Osteocyte (in vitro differentiated cells): ENCODE measurements at regions not wholly inside any gene's neighbourhood (a gene's known extent, or its start where the extent isn't known, plus 50 kb on each side); places are given as distances from the start of the nearest gene placed in this dataset.

Experiments used
- DNase-seq: peaks from one replicate; pipeline ENCODE4 v3.0.0; 2021; ENCODE audit warnings: mixed read lengths; ENCODE audit not compliant: unreplicated experiment; ENCODE audit errors: extremely low spot score
- H3K27ac Mint-ChIP-seq: one replicate; pipeline ENCODE4 v1.8.0; 2021; ENCODE audit warnings: mild to moderate bottlenecking, mixed read lengths; ENCODE audit not compliant: unreplicated experiment
- H3K27me3 Mint-ChIP-seq: one replicate; pipeline ENCODE4 v1.8.0; 2021; ENCODE audit warnings: mixed read lengths; ENCODE audit not compliant: unreplicated experiment
- H3K36me3 Mint-ChIP-seq: one replicate; pipeline ENCODE4 v1.8.0; 2021; ENCODE audit warnings: mixed read lengths; ENCODE audit not compliant: unreplicated experiment
- H3K4me1 Mint-ChIP-seq: one replicate; pipeline ENCODE4 v1.8.0; 2021; ENCODE audit warnings: mixed read lengths; ENCODE audit not compliant: unreplicated experiment
- H3K4me3 Mint-ChIP-seq: one replicate; pipeline ENCODE4 v1.8.0; 2021; ENCODE audit warnings: mild to moderate bottlenecking, moderate library complexity, mixed read lengths; ENCODE audit not compliant: unreplicated experiment
- H3K9me3 Mint-ChIP-seq: one replicate; pipeline ENCODE4 v1.8.0; 2021; ENCODE audit warnings: mixed read lengths; ENCODE audit not compliant: unreplicated experiment
- TF ChIP-seq, protein P1 (sequence below): fragments of 200-600 bp; sonication (generic); IDR thresholded peaks from 2 replicates; pipeline ENCODE4 v1.5.0; 2021; ENCODE audit warnings: antibody characterized with exemption, mild to moderate bottlenecking, moderate library complexity

GRCh38 chr12:65611396-65611795, 212.9 kb upstream of the HMGA2 start:
- no peak overlapping the region for H3K27ac Mint-ChIP-seq
- TF ChIP-seq, protein P1, sequence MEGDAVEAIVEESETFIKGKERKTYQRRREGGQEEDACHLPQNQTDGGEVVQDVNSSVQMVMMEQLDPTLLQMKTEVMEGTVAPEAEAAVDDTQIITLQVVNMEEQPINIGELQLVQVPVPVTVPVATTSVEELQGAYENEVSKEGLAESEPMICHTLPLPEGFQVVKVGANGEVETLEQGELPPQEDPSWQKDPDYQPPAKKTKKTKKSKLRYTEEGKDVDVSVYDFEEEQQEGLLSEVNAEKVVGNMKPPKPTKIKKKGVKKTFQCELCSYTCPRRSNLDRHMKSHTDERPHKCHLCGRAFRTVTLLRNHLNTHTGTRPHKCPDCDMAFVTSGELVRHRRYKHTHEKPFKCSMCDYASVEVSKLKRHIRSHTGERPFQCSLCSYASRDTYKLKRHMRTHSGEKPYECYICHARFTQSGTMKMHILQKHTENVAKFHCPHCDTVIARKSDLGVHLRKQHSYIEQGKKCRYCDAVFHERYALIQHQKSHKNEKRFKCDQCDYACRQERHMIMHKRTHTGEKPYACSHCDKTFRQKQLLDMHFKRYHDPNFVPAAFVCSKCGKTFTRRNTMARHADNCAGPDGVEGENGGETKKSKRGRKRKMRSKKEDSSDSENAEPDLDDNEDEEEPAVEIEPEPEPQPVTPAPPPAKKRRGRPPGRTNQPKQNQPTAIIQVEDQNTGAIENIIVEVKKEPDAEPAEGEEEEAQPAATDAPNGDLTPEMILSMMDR, result no peak
- H3K4me3 Mint-ChIP-seq, result no peak overlapping the region
- H3K36me3 Mint-ChIP-seq, result no peaks in the 10 kb centered on the region
- no peak for DNase-seq
- peaks cover 4% of the 10 kb centered on the region for H3K9me3 Mint-ChIP-seq
- peaks cover 73% of the 10 kb centered on the region for H3K4me1 Mint-ChIP-seq
- no peaks in the 10 kb centered on the region for H3K27me3 Mint-ChIP-seq

DNA sequence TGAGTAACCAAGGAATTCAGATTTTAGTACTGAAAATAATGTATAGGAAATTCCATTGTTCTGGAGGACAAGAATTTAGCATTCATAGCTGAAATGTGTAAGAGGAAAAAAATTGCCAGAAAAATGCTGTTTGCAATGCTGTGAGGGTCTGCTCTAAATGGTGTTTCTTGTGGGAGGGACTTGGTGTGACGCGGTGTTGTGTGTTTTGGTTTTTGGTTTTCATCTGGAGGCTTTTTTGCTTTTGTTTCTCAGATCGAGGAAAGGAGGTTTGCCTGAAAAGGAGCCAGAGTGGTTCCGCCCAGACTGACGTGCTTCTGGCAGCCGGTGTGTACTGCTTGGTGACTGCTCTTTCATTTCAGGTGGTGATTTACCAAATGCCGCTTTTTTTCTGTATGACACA, 211.8 kb upstream of the HMGA2 start:
- no peaks in the 10 kb centered on the region for H3K36me3 Mint-ChIP-seq
- peaks cover 4% of the 10 kb centered on the region for H3K9me3 Mint-ChIP-seq
- H3K27ac Mint-ChIP-seq, result peak overlapping the region; percentile 80
- TF ChIP-seq, protein P1, result no peak
- no peaks in the 10 kb centered on the region for H3K27me3 Mint-ChIP-seq
- peaks cover 63% of the 10 kb centered on the region for H3K4me1 Mint-ChIP-seq
- peak overlapping the region; percentile 61 for H3K4me3 Mint-ChIP-seq
- no peak for DNase-seq

DNA sequence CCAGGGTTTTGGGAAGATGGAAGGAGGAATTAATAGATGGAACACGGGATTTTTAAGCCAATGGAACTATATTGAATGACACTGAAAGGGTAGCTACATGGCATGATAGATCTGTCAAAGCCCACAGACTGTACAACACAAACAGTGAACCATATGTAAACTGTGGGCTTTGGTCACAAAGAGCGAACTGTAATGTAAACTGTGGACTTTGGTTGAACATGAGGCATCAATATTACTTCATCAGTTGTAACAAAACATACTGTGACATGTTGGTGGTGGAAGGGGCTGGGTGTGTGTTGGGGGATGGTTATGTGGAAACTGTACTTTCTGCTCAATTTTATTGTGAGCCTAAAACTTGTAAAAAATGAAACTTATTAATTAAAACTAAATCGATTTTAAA, 210.6 kb upstream of the HMGA2 start:
- H3K4me3 Mint-ChIP-seq, result no peak overlapping the region
- H3K36me3 Mint-ChIP-seq, result no peaks in the 10 kb centered on the region
- DNase-seq, result no peak
- H3K9me3 Mint-ChIP-seq, result no peaks in the 10 kb centered on the region
- TF ChIP-seq, protein P1, result no peak
- peaks cover 52% of the 10 kb centered on the region for H3K4me1 Mint-ChIP-seq
- H3K27me3 Mint-ChIP-seq, result no peaks in the 10 kb centered on the region
- H3K27ac Mint-ChIP-seq, result no peak overlapping the region

- no peak for DNase-seq
- Mint-ChIP-seq H3K9me3 (no peaks in the 10 kb centered on the region), H3K27me3 (no peaks in the 10 kb centered on the region), H3K36me3 (no peaks in the 10 kb centered on the region), H3K4me1 (peaks cover 45% of the 10 kb centered on the region), H3K27ac (peak overlapping the region; percentile 21), H3K4me3 (no peak overlapping the region)
- TF ChIP-seq, protein P1, result no peak
These were observed 209.9 kb upstream of the HMGA2 start for GRCh38 chr12:65614259-65614889.

DNA sequence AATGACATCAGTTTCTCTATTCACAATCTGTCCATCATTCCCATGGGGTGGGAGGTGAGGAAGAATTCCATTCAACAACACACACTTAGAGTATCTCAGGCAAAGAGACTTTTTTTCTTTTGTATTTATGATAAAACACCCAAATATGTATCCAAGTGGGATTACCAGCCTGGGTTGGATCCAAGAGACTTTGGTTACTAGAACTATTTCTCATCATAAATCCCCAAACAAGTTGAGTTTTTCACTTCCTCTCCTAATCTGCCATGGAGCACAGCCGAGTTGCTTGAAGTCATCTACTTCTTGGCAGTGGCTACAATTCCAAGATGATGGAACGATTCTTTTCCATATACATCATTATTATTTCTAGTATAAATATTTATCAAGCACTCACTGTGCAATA, 209.2 kb upstream of the HMGA2 start:
- TF ChIP-seq, protein P1, result no peak
- H3K9me3 Mint-ChIP-seq, result no peaks in the 10 kb centered on the region
- peaks cover 42% of the 10 kb centered on the region for H3K4me1 Mint-ChIP-seq
- no peaks in the 10 kb centered on the region for H3K36me3 Mint-ChIP-seq
- H3K27ac Mint-ChIP-seq, result no peak overlapping the region
- no peaks in the 10 kb centered on the region for H3K27me3 Mint-ChIP-seq
- no peak overlapping the region for H3K4me3 Mint-ChIP-seq
- no peak for DNase-seq
